Astrocyte (in vitro differentiated cells and primary cell): ENCODE measurements at regions not wholly inside any gene's neighbourhood (a gene's known extent, or its start where the extent isn't known, plus 50 kb on each side); places are given as distances from the start of the nearest gene placed in this dataset.

Experiments
- DNase-seq: peaks from one replicate; pipeline ENCODE4 v3.0.0-alpha.2; 2010; ENCODE audit warnings: low read depth
- FAIRE-seq: peaks from 2 replicates; lab custom pipeline; 2011; peaks lifted over from hg19 to GRCh38; lab: Jason Lieb, UNC
- H2AFZ ChIP-seq: 2 replicates; pipeline ENCODE4 v1.6.0; 2012; ENCODE audit warnings: low read depth, low read length, inconsistent platforms
- H3K27ac ChIP-seq: 2 replicates; pipeline ENCODE4 v1.5.1; 2011; ENCODE audit warnings: low read depth, low read length, inconsistent platforms
- H3K27me3 ChIP-seq: 2 replicates; pipeline ENCODE4 v1.6.0; 2011; ENCODE audit warnings: low read length, inconsistent platforms; ENCODE audit not compliant: insufficient read depth
- H3K36me3 ChIP-seq: 2 replicates; pipeline ENCODE4 v1.5.1; 2011; ENCODE audit warnings: low read length, inconsistent platforms; ENCODE audit not compliant: insufficient read depth
- H3K4me1 ChIP-seq: 2 replicates; pipeline ENCODE4 v1.5.1; 2011; ENCODE audit warnings: low read length, inconsistent platforms; ENCODE audit not compliant: insufficient read depth
- H3K4me2 ChIP-seq: 2 replicates; pipeline ENCODE4 v1.6.0; 2012; ENCODE audit warnings: low read length, inconsistent platforms
- H3K4me3 ChIP-seq: 2 replicates; pipeline ENCODE4 v1.5.1; 2011; ENCODE audit warnings: low read depth, mild to moderate bottlenecking, low read length, inconsistent platforms; ENCODE audit not compliant: insufficient read depth
- H3K79me2 ChIP-seq: 2 replicates; pipeline ENCODE4 v1.6.0; 2012; ENCODE audit warnings: mild to moderate bottlenecking, low read length, inconsistent platforms; ENCODE audit not compliant: insufficient read depth
- H3K9ac ChIP-seq: 2 replicates; pipeline ENCODE4 v1.6.0; 2012; ENCODE audit warnings: mild to moderate bottlenecking, low read length, inconsistent platforms
- H3K9me3 ChIP-seq: 2 replicates; pipeline ENCODE4 v1.5.1; 2012; ENCODE audit warnings: low read depth, mild to moderate bottlenecking, low read length, inconsistent platforms; ENCODE audit not compliant: insufficient read depth
- H4K20me1 ChIP-seq: 2 replicates; pipeline ENCODE4 v1.6.0; 2012; ENCODE audit warnings: low read length, inconsistent platforms; ENCODE audit not compliant: insufficient read depth
- H3K27ac Mint-ChIP-seq: one replicate; pipeline ENCODE4 v1.8.0; 2021; ENCODE audit warnings: mild to moderate bottlenecking, mixed read lengths; ENCODE audit not compliant: unreplicated experiment
- H3K27me3 Mint-ChIP-seq: one replicate; pipeline ENCODE4 v1.8.0; 2021; ENCODE audit warnings: low read depth, mixed read lengths; ENCODE audit not compliant: unreplicated experiment
- H3K36me3 Mint-ChIP-seq: one replicate; pipeline ENCODE4 v1.8.0; 2021; ENCODE audit warnings: low read depth, mixed read lengths; ENCODE audit not compliant: unreplicated experiment
- H3K4me1 Mint-ChIP-seq: one replicate; pipeline ENCODE4 v1.8.0; 2021; ENCODE audit warnings: low read depth, mixed read lengths; ENCODE audit not compliant: unreplicated experiment
- H3K4me3 Mint-ChIP-seq: one replicate; pipeline ENCODE4 v1.8.0; 2021; ENCODE audit warnings: mild to moderate bottlenecking, moderate library complexity, mixed read lengths; ENCODE audit not compliant: unreplicated experiment
- H3K9me3 Mint-ChIP-seq: one replicate; pipeline ENCODE4 v1.8.0; 2021; ENCODE audit warnings: mild to moderate bottlenecking, mixed read lengths; ENCODE audit not compliant: unreplicated experiment
- CTCF ChIP-seq: IDR thresholded peaks from 2 replicates; pipeline ENCODE4 v1.5.1; 2011; ENCODE audit warnings: low read depth, mild to moderate bottlenecking, inconsistent platforms, low read length, moderate library complexity; ENCODE audit not compliant: insufficient read depth
- EZH2 ChIP-seq: IDR thresholded peaks from 2 replicates; pipeline ENCODE4 v1.6.1; 2012; ENCODE audit warnings: mild to moderate bottlenecking, low read length, inconsistent platforms; ENCODE audit not compliant: insufficient read depth

DNA sequence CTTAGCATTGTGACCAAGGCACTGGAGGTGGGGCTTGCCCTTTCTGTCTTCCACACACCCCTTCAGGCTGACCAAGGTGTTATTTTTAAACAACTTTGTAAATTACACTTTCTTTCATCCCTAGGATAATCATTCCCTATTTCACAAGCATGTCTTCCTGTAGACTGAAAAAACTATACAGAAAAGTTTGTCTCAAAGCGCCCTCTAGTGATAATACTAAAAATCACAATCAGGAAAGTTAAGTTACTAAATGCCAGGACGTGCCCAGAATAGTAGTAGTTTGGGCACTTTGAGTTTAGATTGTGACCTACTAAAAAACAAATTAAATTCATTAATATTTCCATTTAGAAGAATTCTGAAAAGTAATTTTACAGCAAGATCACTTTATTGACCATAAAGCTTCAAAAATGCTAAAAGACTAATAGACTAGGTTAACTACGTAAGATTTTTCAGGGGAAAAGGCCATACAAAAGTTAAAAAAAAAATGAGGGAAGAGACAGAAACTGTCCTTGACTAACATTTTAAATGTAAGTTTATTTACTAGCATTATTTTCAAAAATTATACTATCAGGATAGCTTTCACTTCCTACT is 123.3 kb upstream of the DUSP22 start:
- H3K4me3 Mint-ChIP-seq = no peak overlapping the region
- H3K4me1 ChIP-seq = no peaks in the 10 kb centered on the region
- no peaks in the 10 kb centered on the region for H3K79me2 ChIP-seq
- H3K4me1 Mint-ChIP-seq = no peaks in the 10 kb centered on the region
- no peak overlapping the region for H3K9ac ChIP-seq
- H3K9me3 ChIP-seq = no peaks in the 10 kb centered on the region
- H4K20me1 ChIP-seq = no peaks in the 10 kb centered on the region
- H3K4me3 ChIP-seq = no peak overlapping the region
- no peaks in the 10 kb centered on the region for H3K36me3 Mint-ChIP-seq
- no peak for FAIRE-seq
- H3K9me3 Mint-ChIP-seq = peaks cover 11% of the 10 kb centered on the region
- no peak overlapping the region for H3K27ac Mint-ChIP-seq
- TF ChIP-seq CTCF (peak; percentile 48), EZH2 (no peak)
- DNase-seq = peak; percentile 30
- H3K36me3 ChIP-seq = no peaks in the 10 kb centered on the region
- no peak overlapping the region for H2AFZ ChIP-seq
- H3K27me3 Mint-ChIP-seq = peaks cover 26% of the 10 kb centered on the region
- H3K4me2 ChIP-seq = no peak overlapping the region
- H3K27ac ChIP-seq = no peak overlapping the region
- H3K27me3 ChIP-seq = no peaks in the 10 kb centered on the region

DNA sequence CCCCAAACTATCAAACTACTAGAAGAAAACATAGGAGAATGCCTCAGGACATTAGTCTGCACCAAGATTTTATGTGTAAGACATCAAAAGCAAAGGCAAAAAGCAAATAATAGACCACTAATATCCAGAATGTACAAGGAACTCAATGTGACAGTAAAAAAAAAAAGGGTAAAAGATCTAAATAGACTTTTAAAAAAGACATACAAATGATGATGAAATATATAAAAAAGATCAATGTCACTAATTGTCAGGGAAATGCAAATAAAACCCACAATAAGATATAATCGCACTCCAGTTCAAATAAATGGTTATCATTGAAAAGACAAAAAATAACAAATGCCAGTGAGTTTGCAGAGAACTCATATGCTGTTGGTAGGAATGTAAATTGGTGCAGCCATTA is 118.3 kb upstream of the DUSP22 start:
- DNase-seq (no peak), FAIRE-seq (no peak)
- peaks cover 24% of the 10 kb centered on the region for H3K9me3 Mint-ChIP-seq
- Histone ChIP-seq H3K27ac (no peak overlapping the region), H3K9ac (no peak overlapping the region), H3K4me1 (no peaks in the 10 kb centered on the region), H2AFZ (no peak overlapping the region), H3K79me2 (no peaks in the 10 kb centered on the region), H3K27me3 (no peaks in the 10 kb centered on the region), H3K4me3 (no peak overlapping the region), H3K4me2 (no peak overlapping the region), H3K36me3 (no peaks in the 10 kb centered on the region), H4K20me1 (no peaks in the 10 kb centered on the region), H3K9me3 (peaks cover 4% of the 10 kb centered on the region)
- no peak overlapping the region for H3K27ac Mint-ChIP-seq
- no peak overlapping the region for H3K4me3 Mint-ChIP-seq
- H3K4me1 Mint-ChIP-seq = no peaks in the 10 kb centered on the region
- no peak for TF ChIP-seq EZH2
- no peak for TF ChIP-seq CTCF
- peaks cover 13% of the 10 kb centered on the region for H3K27me3 Mint-ChIP-seq
- H3K36me3 Mint-ChIP-seq = no peaks in the 10 kb centered on the region

GRCh38 chr6:175680-176079 is 116.6 kb upstream of the DUSP22 start:
- FAIRE-seq = no peak
- Histone ChIP-seq H3K9ac (no peak overlapping the region), H3K79me2 (no peaks in the 10 kb centered on the region), H3K4me3 (no peak overlapping the region), H3K4me2 (no peak overlapping the region), H2AFZ (no peak overlapping the region), H3K27me3 (no peaks in the 10 kb centered on the region), H3K27ac (no peak overlapping the region), H4K20me1 (no peaks in the 10 kb centered on the region), H3K36me3 (no peaks in the 10 kb centered on the region), H3K9me3 (peaks cover 4% of the 10 kb centered on the region), H3K4me1 (no peaks in the 10 kb centered on the region)
- TF ChIP-seq CTCF = no peak
- no peak for TF ChIP-seq EZH2
- H3K27me3 Mint-ChIP-seq = peaks cover 21% of the 10 kb centered on the region
- no peaks in the 10 kb centered on the region for H3K36me3 Mint-ChIP-seq
- no peak overlapping the region for H3K4me3 Mint-ChIP-seq
- peaks cover 24% of the 10 kb centered on the region for H3K9me3 Mint-ChIP-seq
- no peak for DNase-seq
- H3K4me1 Mint-ChIP-seq = no peaks in the 10 kb centered on the region
- no peak overlapping the region for H3K27ac Mint-ChIP-seq
